Vagina (tissue), 2 donors: ENCODE measurements at regions not wholly inside any gene's neighbourhood (a gene's known extent, or its start where the extent isn't known, plus 50 kb on each side); places are given as distances from the start of the nearest gene placed in this dataset.

Experiments used
- DNase-seq, 2 donors: peaks; one replicate each; pipeline ENCODE4 v3.0.0-alpha.2; 2017; ENCODE audit errors: extremely low spot score in 2 of 2
- H3K27ac ChIP-seq: fragments of 200-600 bp; sonication (generic); one replicate; pipeline ENCODE4 v1.5.1; 2019
- H3K27me3 ChIP-seq: fragments of 200-600 bp; sonication (generic); one replicate; pipeline ENCODE4 v1.5.1; 2019
- H3K36me3 ChIP-seq, 2 donors: fragments of 200-600 bp; sonication (generic); one replicate each; pipeline ENCODE4 v1.5.1; 2017 to 2019
- H3K4me1 ChIP-seq: fragments of 200-600 bp; sonication (generic); one replicate; pipeline ENCODE4 v1.5.1; 2019
- H3K4me3 ChIP-seq, 2 donors: fragments of 200-600 bp; sonication (generic); 1 replicate in 1 of 2; 2 replicates in 1 of 2; pipeline ENCODE4 v1.5.1; 2016 to 2019
- H3K9me3 ChIP-seq: fragments of 200-600 bp; sonication (generic); one replicate; pipeline ENCODE4 v1.5.1; 2019
- POLR2A ChIP-seq, 2 donors: fragments of 450-650 bp; IDR thresholded peaks; one replicate each; pipeline ENCODE4 v1.6.1; 2017; ENCODE audit warnings: antibody characterized with exemption in 2 of 2, mild to moderate bottlenecking in 2 of 2, moderate library complexity in 2 of 2
- POLR2AphosphoS5 ChIP-seq, 2 donors: sonication (generic); formaldehyde crosslinking; IDR thresholded peaks; one replicate each; pipeline ENCODE4 v1.9.0; 2017; ENCODE audit warnings: antibody characterized with exemption in 2 of 2, mild to moderate bottlenecking in 2 of 2, low read depth in 1 of 2; ENCODE audit not compliant: insufficient read depth in 1 of 2
- intact Hi-C: fragments of 100-400 bp; cut with DNase I; formaldehyde crosslinking; loops from one replicate; pipeline ENCODE4 v1.15.1; 2023
- TF ChIP-seq, protein P1 (sequence below), 3 experiments: fragments of 450-650 bp in 2 of 3; fragments of 200-600 bp in 1 of 3; sonication (generic) in 1 of 3; IDR thresholded peaks; one replicate each; pipeline ENCODE4 v1.5.1; 2017 to 2019; ENCODE audit warnings: antibody characterized with exemption in 3 of 3, mild to moderate bottlenecking in 2 of 3, moderate library complexity in 2 of 3

DNA sequence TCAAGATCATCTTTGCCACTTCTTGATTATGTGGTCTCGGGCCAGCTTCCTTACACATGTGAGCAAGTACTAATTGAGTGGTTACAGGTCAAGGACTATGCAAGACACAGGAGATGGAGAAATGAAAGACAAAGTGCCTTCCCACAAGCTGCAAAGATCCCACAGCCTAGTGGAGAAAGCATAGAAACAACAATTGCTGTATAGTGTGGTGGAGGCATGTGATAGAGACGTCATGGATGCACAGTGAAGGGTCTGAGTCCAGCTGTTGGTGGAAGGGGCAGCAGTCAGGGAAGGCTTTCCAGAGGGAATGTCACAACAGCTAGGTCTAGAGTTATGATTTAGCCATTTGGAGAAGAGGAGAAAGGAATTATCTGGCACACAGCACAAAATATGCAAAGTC, 210.6 kb downstream of the KDR start:
- DNase-seq, result no peak
- Histone ChIP-seq H3K27me3 (no peaks in the 10 kb centered on the region), H3K4me1 (no peaks in the 10 kb centered on the region), H3K4me3 (no peak overlapping the region), H3K9me3 (no peaks in the 10 kb centered on the region), H3K27ac (no peak overlapping the region), H3K36me3 (no peaks in the 10 kb centered on the region)
- TF ChIP-seq POLR2AphosphoS5 (IDR thresholded peaks at IDR 0.05; ENCODE audit: insufficient read depth in 1 of 2, low read depth in 1 of 2) (no peak), POLR2A (IDR thresholded peaks at IDR 0.05) (no peak)
- TF ChIP-seq, protein P1, sequence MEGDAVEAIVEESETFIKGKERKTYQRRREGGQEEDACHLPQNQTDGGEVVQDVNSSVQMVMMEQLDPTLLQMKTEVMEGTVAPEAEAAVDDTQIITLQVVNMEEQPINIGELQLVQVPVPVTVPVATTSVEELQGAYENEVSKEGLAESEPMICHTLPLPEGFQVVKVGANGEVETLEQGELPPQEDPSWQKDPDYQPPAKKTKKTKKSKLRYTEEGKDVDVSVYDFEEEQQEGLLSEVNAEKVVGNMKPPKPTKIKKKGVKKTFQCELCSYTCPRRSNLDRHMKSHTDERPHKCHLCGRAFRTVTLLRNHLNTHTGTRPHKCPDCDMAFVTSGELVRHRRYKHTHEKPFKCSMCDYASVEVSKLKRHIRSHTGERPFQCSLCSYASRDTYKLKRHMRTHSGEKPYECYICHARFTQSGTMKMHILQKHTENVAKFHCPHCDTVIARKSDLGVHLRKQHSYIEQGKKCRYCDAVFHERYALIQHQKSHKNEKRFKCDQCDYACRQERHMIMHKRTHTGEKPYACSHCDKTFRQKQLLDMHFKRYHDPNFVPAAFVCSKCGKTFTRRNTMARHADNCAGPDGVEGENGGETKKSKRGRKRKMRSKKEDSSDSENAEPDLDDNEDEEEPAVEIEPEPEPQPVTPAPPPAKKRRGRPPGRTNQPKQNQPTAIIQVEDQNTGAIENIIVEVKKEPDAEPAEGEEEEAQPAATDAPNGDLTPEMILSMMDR (IDR thresholded peaks at IDR 0.05), result no peak
- intact Hi-C loops, result no loop called here

DNA sequence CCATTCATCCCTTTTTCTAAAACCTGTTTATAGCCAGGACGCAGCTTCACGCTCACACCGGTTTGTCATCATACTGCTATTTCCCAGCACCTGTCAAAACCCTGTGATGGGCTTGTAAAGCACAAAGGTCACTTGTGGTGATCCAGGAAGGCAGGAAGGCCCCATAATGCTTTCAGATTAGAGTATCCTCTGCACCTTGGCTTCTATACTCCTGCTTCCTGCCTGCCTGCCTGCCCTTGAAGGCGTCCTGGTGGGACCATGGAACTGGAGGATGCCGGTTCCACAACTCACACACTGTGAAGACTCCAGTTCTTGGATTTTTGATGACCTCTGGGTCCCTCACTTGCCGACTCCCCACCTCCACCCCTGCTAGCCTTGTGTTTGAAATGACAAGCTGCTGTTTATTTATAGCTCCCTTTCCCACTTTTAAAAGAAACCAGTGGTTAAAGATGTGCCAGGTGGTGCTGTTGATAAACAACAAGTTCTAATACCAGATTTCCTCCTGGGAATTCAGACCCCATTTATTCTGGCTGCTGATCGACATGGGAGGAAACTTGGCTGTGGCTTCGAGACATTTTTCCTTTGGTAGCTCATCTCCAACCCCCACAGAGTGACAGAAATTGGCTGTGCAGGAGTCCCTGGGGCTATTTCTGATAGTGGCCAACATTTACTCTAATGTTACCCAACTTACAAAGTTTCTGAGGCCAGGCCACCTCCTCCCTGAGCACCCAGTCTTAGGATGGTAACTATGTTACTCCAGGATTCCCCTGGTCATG, 211.5 kb downstream of the KDR start:
- no peak for DNase-seq
- Histone ChIP-seq H3K9me3 (no peaks in the 10 kb centered on the region), H3K4me1 (no peaks in the 10 kb centered on the region), H3K4me3 (peak overlapping the region in 1 of 2 donors; percentile 9), H3K27ac (no peak overlapping the region), H3K36me3 (no peaks in the 10 kb centered on the region), H3K27me3 (no peaks in the 10 kb centered on the region)
- intact Hi-C loops, result no loop called here
- TF ChIP-seq POLR2A (IDR thresholded peaks at IDR 0.05) (no peak), POLR2AphosphoS5 (IDR thresholded peaks at IDR 0.05; ENCODE audit: insufficient read depth in 1 of 2, low read depth in 1 of 2) (no peak)
- TF ChIP-seq, protein P1 (IDR thresholded peaks at IDR 0.05), result no peak

DNA sequence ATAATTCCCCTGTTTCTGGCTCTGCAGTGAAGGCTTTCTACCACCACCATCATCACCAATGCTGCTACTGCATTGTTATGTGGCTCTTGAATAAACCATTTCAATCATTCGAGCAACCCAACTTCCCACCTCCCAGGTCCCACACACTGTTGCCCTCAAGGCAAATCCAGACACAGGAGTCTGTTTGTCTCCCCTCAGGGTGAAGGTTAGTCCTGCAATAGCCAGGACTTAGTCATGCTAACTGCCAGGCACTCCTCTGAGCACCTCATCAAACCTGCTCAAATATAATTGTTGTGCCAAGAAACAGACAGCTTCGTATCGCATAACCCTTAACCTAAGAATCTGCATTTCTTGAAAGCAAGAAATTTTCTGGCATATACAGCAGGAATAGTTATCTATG, 213.2 kb downstream of the KDR start:
- Histone ChIP-seq H3K27ac (no peak overlapping the region), H3K27me3 (no peaks in the 10 kb centered on the region), H3K4me3 (no peak overlapping the region), H3K36me3 (no peaks in the 10 kb centered on the region), H3K9me3 (no peaks in the 10 kb centered on the region), H3K4me1 (no peaks in the 10 kb centered on the region)
- intact Hi-C loops, result no loop called here
- DNase-seq, result no peak
- TF ChIP-seq, protein P1 (IDR thresholded peaks at IDR 0.05), result no peak
- no peak for TF ChIP-seq POLR2AphosphoS5 (IDR thresholded peaks at IDR 0.05; ENCODE audit: insufficient read depth in 1 of 2, low read depth in 1 of 2)
- TF ChIP-seq POLR2A (IDR thresholded peaks at IDR 0.05), result no peak

DNA sequence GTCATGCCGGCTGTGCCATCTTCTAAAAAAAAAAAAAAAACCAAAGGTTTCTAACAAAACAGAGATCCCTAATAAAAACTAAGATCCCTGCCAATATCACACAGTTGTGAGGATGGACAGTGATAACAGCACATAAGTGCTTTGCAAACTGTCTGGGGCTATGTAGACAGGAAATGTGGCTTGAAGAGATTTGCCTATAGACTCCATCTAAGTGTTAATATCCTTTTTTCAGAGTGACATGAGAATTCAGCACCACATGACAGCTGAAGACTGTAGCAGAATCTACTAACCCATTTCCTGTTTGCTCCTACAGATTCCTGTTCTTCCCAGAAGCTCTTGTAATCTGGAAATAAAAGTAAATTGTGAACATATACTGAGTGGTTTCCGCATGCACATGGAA, 215.4 kb downstream of the KDR start:
- DNase-seq, result no peak
- intact Hi-C loops, result no loop called here

DNA sequence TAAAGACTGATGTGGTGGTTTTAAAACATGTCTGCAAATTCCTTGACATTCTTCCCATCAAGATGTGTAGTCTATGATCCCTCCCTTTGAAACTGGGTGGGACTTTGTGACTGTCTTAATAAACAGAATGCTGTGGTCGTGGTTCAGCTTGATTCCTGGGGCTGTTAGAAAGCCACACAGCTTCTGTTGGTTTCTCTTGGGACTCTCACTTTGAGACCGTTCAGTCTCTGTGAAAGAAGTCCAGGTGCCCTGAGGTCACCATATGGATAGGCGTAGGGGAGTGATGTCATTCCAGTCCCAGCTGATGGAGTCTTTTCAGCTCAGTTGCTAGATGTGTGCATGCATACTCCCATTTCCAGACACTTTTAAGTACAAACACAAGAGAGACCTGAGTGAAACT, 216.6 kb downstream of the KDR start:
- H3K27ac ChIP-seq, result no peak overlapping the region
- DNase-seq, result no peak
- H3K27me3 ChIP-seq, result no peaks in the 10 kb centered on the region
- TF ChIP-seq, protein P1 (IDR thresholded peaks at IDR 0.05), result no peak
- TF ChIP-seq POLR2AphosphoS5 (IDR thresholded peaks at IDR 0.05; ENCODE audit: insufficient read depth in 1 of 2, low read depth in 1 of 2) (no peak), POLR2A (IDR thresholded peaks at IDR 0.05) (no peak)
- intact Hi-C loops, result no loop called here
- no peak overlapping the region for H3K4me3 ChIP-seq
- no peaks in the 10 kb centered on the region for H3K36me3 ChIP-seq
- no peaks in the 10 kb centered on the region for H3K9me3 ChIP-seq
- H3K4me1 ChIP-seq, result no peaks in the 10 kb centered on the region

More for the DNA sequence above, 215.4 kb downstream of the KDR start:
- Histone ChIP-seq H3K4me1 (no peaks in the 10 kb centered on the region), H3K36me3 (no peaks in the 10 kb centered on the region), H3K4me3 (no peak overlapping the region), H3K27me3 (no peaks in the 10 kb centered on the region), H3K27ac (no peak overlapping the region), H3K9me3 (no peaks in the 10 kb centered on the region)
- TF ChIP-seq, protein P1 (IDR thresholded peaks at IDR 0.05), result no peak
- TF ChIP-seq POLR2AphosphoS5 (IDR thresholded peaks at IDR 0.05; ENCODE audit: insufficient read depth in 1 of 2, low read depth in 1 of 2) (no peak), POLR2A (IDR thresholded peaks at IDR 0.05) (no peak)
